Lower lobe of right lung (tissue), 2 donors: ENCODE measurements at regions not wholly inside any gene's neighbourhood (a gene's known extent, or its start where the extent isn't known, plus 50 kb on each side); places are given as distances from the start of the nearest gene placed in this dataset.

Experiments
- ATAC-seq, 2 donors: fragments of 200-7000 bp; cut with Tn5 transposase; one replicate each; pipeline ENCODE4 v1.9.1; 2020 to 2022; ENCODE audit warnings: mild to moderate bottlenecking in 2 of 2, moderate library complexity in 2 of 2
- DNase-seq: peaks from one replicate; pipeline ENCODE4 v3.0.0-alpha.2; 2020
- H3K27ac ChIP-seq: fragments of 200-600 bp; one replicate; pipeline ENCODE4 v1.8.0; 2022
- H3K27me3 ChIP-seq: fragments of 200-600 bp; one replicate; pipeline ENCODE4 v1.8.0; 2022; ENCODE audit warnings: low read depth
- H3K36me3 ChIP-seq: fragments of 200-600 bp; one replicate; pipeline ENCODE4 v1.8.0; 2022; ENCODE audit warnings: mild to moderate bottlenecking
- H3K4me1 ChIP-seq: fragments of 200-600 bp; one replicate; pipeline ENCODE4 v1.8.0; 2022
- H3K4me3 ChIP-seq: fragments of 200-600 bp; one replicate; pipeline ENCODE4 v1.8.0; 2022; ENCODE audit warnings: mild to moderate bottlenecking
- H3K9me3 ChIP-seq: fragments of 200-600 bp; one replicate; pipeline ENCODE4 v1.8.0; 2022
- CTCF ChIP-seq: fragments of 200-600 bp; IDR thresholded peaks from one replicate; pipeline ENCODE4 v1.8.0; 2022; ENCODE audit warnings: antibody characterized with exemption, mild to moderate bottlenecking
- intact Hi-C: fragments of 100-400 bp; cut with DNase I; formaldehyde crosslinking; loops from one replicate; pipeline ENCODE4 v1.11.0; 2022
- donor health status: DM: no; HTN: yes; CAD: no; lungs with severe emphysema.

- Histone ChIP-seq H3K4me1 (peaks cover 6% of the 10 kb centered on the region), H3K27ac (no peak overlapping the region), H3K9me3 (no peaks in the 10 kb centered on the region), H3K4me3 (no peak overlapping the region), H3K27me3 (no peaks in the 10 kb centered on the region), H3K36me3 (no peaks in the 10 kb centered on the region)
- DNase-seq: no peak
- TF ChIP-seq CTCF: no peak
- intact Hi-C loops: no loop called here
- ATAC-seq: no peak
Measured at GRCh38 chr10:105834261-105835059, 1193.4 kb downstream of the SORCS3 start.

GRCh38 chr10:105827133-105827532, 1186.0 kb downstream of the SORCS3 start:
- Histone ChIP-seq H3K36me3 (no peaks in the 10 kb centered on the region), H3K27me3 (no peaks in the 10 kb centered on the region), H3K9me3 (no peaks in the 10 kb centered on the region), H3K27ac (no peak overlapping the region), H3K4me1 (no peaks in the 10 kb centered on the region), H3K4me3 (no peak overlapping the region)
- DNase-seq (no peak), ATAC-seq (no peak)
- intact Hi-C loops: no loop called here
- no peak for TF ChIP-seq CTCF

GRCh38 chr10:105807935-105808587, 1167.0 kb downstream of the SORCS3 start:
- H3K4me3 ChIP-seq: no peak overlapping the region
- no peak for ATAC-seq
- DNase-seq: no peak
- no peaks in the 10 kb centered on the region for H3K27me3 ChIP-seq
- no peak for TF ChIP-seq CTCF
- no peak overlapping the region for H3K27ac ChIP-seq
- no peaks in the 10 kb centered on the region for H3K4me1 ChIP-seq
- intact Hi-C loops: no loop called here
- no peaks in the 10 kb centered on the region for H3K36me3 ChIP-seq
- H3K9me3 ChIP-seq: no peaks in the 10 kb centered on the region

- Histone ChIP-seq H3K4me3 (no peak overlapping the region), H3K4me1 (no peaks in the 10 kb centered on the region), H3K27me3 (no peaks in the 10 kb centered on the region), H3K36me3 (no peaks in the 10 kb centered on the region), H3K27ac (no peak overlapping the region), H3K9me3 (no peaks in the 10 kb centered on the region)
- ATAC-seq (no peak), DNase-seq (no peak)
- TF ChIP-seq CTCF: no peak
- intact Hi-C loops: no loop called here
Measured at GRCh38 chr10:105803206-105803605, 1162.1 kb downstream of the SORCS3 start.

GRCh38 chr10:105800641-105801040, 1159.6 kb downstream of the SORCS3 start:
- H3K27me3 ChIP-seq: no peaks in the 10 kb centered on the region
- no peaks in the 10 kb centered on the region for H3K4me1 ChIP-seq
- no peak overlapping the region for H3K4me3 ChIP-seq
- TF ChIP-seq CTCF: no peak
- intact Hi-C loops: no loop called here
- ATAC-seq: no peak
- H3K36me3 ChIP-seq: no peaks in the 10 kb centered on the region
- DNase-seq: no peak
- no peak overlapping the region for H3K27ac ChIP-seq
- H3K9me3 ChIP-seq: no peaks in the 10 kb centered on the region
